ENCODE measurements at regions not wholly inside any gene's neighbourhood (a gene's known extent, or its start where the extent isn't known, plus 50 kb on each side); places are given as distances from the start of the nearest gene placed in this dataset.

DNA sequence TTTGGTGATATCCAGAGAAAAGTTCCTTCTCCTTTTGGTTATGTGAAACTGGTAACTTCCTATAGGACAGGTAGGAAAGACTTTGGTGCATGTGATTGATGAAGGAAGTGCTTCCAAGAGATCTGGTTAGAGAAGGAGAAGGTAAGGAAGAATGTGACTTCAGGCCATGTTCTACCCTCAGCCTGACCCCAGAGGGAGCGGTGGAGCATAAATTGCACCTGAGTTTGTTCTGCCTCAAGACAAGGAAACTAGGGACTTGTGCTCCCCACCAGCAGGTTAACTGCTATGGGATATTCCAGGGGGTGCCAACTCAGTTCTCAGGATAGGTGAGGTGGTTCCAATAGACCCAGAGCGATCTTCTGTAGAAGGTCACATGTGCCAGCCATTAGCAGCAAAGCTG is 299.3 kb upstream of the XYLT1 start:
- ATAC-seq (ENCODE audit: low FRiP score) = no peak
- TF ChIP-seq, protein P1, sequence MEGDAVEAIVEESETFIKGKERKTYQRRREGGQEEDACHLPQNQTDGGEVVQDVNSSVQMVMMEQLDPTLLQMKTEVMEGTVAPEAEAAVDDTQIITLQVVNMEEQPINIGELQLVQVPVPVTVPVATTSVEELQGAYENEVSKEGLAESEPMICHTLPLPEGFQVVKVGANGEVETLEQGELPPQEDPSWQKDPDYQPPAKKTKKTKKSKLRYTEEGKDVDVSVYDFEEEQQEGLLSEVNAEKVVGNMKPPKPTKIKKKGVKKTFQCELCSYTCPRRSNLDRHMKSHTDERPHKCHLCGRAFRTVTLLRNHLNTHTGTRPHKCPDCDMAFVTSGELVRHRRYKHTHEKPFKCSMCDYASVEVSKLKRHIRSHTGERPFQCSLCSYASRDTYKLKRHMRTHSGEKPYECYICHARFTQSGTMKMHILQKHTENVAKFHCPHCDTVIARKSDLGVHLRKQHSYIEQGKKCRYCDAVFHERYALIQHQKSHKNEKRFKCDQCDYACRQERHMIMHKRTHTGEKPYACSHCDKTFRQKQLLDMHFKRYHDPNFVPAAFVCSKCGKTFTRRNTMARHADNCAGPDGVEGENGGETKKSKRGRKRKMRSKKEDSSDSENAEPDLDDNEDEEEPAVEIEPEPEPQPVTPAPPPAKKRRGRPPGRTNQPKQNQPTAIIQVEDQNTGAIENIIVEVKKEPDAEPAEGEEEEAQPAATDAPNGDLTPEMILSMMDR (IDR thresholded peaks at IDR 0.05) = no peak

DNA sequence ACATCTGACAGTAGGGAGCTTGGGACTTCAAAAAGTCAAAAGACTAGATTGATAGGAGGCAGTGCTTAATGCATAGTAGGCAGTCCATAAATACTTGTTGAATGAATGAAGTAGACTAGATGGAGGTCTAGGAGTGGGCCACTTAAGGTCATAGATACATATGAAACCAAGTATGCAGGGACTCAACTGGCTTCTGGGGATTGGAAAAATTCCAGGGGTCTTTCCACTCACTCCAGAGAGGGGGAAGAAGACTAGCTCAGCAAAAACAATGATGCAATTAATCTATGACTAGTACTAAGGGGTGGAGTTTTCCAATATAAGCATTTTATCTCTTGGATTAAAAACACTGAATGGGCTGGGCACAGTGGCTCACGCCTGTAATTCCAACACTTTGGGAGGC is 298.3 kb upstream of the XYLT1 start:
- no peak for DNase-seq (ENCODE audit: low spot score)
- ATAC-seq (ENCODE audit: low FRiP score) = no peak
- TF ChIP-seq, protein P1 (IDR thresholded peaks at IDR 0.05) = no peak

More for the DNA sequence above, 299.3 kb upstream of the XYLT1 start:
- no peak for DNase-seq (ENCODE audit: low spot score)

DNA sequence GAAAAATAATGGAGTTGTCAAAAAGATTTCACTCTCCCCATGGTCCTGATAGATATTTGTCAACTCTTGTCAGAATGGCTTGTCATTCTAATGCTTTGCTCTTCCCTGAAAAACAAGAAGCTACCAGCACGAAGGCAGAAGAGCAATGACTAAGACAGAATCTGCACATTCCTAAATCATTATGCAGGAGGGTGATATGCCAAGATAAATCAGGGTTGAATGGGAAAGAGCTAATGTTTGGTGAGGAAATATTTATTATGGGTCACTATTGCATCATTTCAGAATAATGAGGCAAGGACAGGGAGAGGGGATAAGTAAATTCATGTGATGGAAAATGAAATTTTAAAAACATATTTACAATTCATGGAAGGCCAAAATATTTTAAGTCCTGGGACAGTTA is 297.5 kb upstream of the XYLT1 start:
- peak; percentile 91 for ATAC-seq (ENCODE audit: low FRiP score)
- TF ChIP-seq, protein P1 (IDR thresholded peaks at IDR 0.05) = no peak
- DNase-seq (ENCODE audit: low spot score) = no peak

DNA sequence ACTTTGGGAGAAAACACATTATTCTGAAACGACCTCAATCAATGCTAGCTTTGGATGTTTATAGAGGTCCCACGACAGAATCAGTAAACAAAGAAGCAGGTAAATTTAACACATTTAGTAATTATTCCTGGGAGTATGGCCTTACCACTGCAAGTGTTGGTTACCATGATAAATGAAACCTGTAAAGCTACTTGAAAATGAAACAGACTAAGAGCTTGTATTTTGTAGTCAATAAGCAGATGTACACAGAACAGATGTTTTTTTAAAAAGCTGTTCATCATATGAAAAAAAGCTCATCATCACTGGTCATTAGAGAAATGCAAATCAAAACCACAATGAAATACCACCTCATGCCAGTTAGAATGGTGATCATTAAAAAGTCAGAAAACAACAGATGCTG is 295.3 kb upstream of the XYLT1 start:
- TF ChIP-seq, protein P1 (IDR thresholded peaks at IDR 0.05) = no peak
- DNase-seq (ENCODE audit: low spot score) (no peak), ATAC-seq (ENCODE audit: low FRiP score) (no peak)

DNA sequence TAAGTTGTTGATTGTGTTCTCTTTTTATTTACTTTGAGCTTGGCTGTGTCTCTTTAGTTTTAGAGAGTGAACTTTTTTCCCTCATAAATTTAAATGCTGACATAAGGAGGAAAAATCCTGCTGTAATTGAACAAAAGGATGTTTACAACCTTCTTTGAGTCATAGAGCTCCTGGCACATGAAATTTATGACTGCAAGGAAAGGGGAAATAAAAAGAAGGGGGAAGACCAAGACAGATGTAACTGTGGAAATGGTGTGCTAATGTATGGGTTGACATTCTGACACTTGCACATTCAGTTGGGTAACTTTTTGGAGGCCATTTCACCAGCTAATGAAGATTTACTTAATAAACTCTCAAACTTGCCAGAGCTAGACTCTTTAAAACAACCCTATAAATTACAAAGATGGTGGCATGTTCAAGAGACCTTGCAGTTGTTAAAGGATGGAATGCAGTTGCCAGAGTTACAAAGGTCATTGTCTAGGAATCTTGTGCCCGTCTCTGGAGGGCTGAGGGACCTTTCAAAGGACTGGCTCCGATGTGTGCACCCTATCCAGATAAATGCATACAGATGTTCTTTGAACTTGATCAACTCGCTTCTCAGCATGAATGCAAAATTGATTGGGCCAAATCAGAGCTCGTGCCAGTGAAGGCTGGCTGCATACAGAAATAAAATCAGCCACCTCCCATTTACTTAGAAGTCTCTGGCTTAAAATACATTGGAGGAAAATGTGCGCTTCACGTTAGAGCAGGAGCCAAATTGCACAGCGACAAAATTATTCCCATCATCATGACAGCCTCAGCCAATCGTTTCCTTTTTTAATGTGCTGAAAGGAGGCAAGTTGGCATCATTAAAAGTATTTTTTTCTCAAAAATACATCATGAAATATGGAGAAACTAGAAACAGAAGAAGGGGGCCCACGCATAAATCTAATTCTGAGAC is 289.0 kb upstream of the XYLT1 start:
- TF ChIP-seq, protein P1 (IDR thresholded peaks at IDR 0.05) = no peak
- ATAC-seq (ENCODE audit: low FRiP score) (no peak), DNase-seq (ENCODE audit: low spot score) (no peak)

DNA sequence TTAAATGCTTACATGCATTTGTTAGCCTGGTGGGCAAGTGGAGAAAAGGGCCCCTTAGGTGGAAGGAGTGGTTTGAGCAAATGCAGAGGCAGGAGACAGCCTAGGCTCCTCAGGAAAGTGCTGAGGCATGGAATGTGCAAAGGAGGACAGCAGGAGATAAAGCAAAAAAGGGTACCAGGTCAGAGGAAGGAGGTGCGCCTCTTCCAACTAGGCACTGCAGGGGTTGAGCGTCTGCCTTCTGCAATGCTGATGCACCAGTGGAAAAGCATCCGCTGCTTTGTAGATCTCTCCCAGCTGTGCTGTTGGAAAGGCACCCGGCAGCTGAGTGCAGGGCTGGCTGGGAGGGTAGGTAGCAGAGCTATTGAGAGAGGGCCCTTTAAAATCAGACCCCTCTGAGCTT is 287.0 kb upstream of the XYLT1 start:
- TF ChIP-seq, protein P1 (IDR thresholded peaks at IDR 0.05) = no peak
- DNase-seq (ENCODE audit: low spot score) (no peak), ATAC-seq (ENCODE audit: low FRiP score) (no peak)

DNA sequence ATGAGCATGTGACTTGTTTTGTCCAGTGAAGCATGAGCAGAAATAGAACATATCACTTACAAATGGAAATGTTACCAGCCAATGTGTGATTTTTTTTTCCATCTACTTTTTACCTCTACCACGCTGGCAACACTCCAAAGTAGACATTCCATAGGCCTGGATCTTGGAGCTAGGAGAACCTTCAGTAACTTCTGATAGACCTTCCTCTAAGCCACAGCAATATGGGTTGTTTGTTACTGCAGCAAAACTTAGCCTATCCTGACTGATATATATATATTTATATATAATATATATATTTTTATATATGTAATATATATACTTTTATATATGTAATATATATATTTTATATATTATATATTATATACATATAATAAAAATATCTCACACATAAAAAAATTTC is 284.4 kb upstream of the XYLT1 start:
- TF ChIP-seq, protein P1 (IDR thresholded peaks at IDR 0.05) = no peak
- DNase-seq (ENCODE audit: low spot score) (no peak), ATAC-seq (ENCODE audit: low FRiP score) (no peak)
